Neuronal stem cell (in vitro differentiated cells): ENCODE measurements at regions not wholly inside any gene's neighbourhood (a gene's known extent, or its start where the extent isn't known, plus 50 kb on each side); places are given as distances from the start of the nearest gene placed in this dataset.

Source experiments
- DNase-seq: peaks from one replicate; pipeline ENCODE4 v3.0.0-alpha.2; 2013; ENCODE audit warnings: low spot score
- H2AFZ ChIP-seq: one replicate; pipeline ENCODE4 v1.6.1; 2013; ENCODE audit warnings: mild to moderate bottlenecking, low read length, inconsistent platforms
- H2AK5ac ChIP-seq: 2 replicates; pipeline ENCODE4 v1.6.1; 2013; ENCODE audit warnings: low read depth, mild to moderate bottlenecking, inconsistent platforms, low read length, moderate library complexity, mixed read lengths
- H2BK120ac ChIP-seq: 2 replicates; pipeline ENCODE4 v1.6.1; 2013; ENCODE audit warnings: low read depth, mild to moderate bottlenecking, inconsistent platforms, low read length, moderate library complexity, mixed read lengths
- H2BK12ac ChIP-seq: one replicate; pipeline ENCODE4 v1.6.1; 2013; ENCODE audit warnings: low read length, inconsistent platforms
- H2BK15ac ChIP-seq: 2 replicates; pipeline ENCODE4 v1.6.1; 2013; ENCODE audit warnings: mild to moderate bottlenecking, low read length, inconsistent platforms, mixed read lengths
- H2BK5ac ChIP-seq: one replicate; pipeline ENCODE4 v1.6.1; 2013; ENCODE audit warnings: inconsistent platforms, mild to moderate bottlenecking, low read length, moderate library complexity
- H3K14ac ChIP-seq: one replicate; pipeline ENCODE4 v1.6.1; 2013; ENCODE audit warnings: low read length, inconsistent platforms
- H3K18ac ChIP-seq: 2 replicates; pipeline ENCODE4 v1.6.1; 2013; ENCODE audit warnings: low read length, inconsistent platforms
- H3K23ac ChIP-seq: 2 replicates; pipeline ENCODE4 v1.6.1; 2013; ENCODE audit warnings: low read depth, mild to moderate bottlenecking, mixed read lengths, low read length, inconsistent platforms; ENCODE audit not compliant: poor library complexity
- H3K27ac ChIP-seq: replicated peaks from 3 replicates; pipeline ENCODE4 v1.5.1; 2013; ENCODE audit warnings: low read length, inconsistent platforms
- H3K27me3 ChIP-seq, 3 experiments: 2 replicates each; pipeline ENCODE4 v1.6.1; 2013; ENCODE audit warnings: low read length in 3 of 3, mild to moderate bottlenecking in 2 of 3, inconsistent platforms in 1 of 3, low read depth in 1 of 3, mixed read lengths in 1 of 3, moderate library complexity in 1 of 3; ENCODE audit not compliant: control insufficient read depth in 3 of 3, insufficient read depth in 3 of 3
- H3K36me3 ChIP-seq, 2 donors: replicated peaks in 1 of 2; 2 replicates each; pipeline ENCODE4 v1.6.1; 2013; ENCODE audit warnings: low read length in 2 of 2; ENCODE audit not compliant: control insufficient read depth in 2 of 2, insufficient read depth in 2 of 2
- H3K4ac ChIP-seq: 2 replicates; pipeline ENCODE4 v1.6.1; 2013; ENCODE audit warnings: inconsistent platforms, mild to moderate bottlenecking, low read length, moderate library complexity
- H3K4me1 ChIP-seq, 2 donors: 1 replicate in 1 of 2; 2 replicates in 1 of 2; pipeline ENCODE4 v1.6.1; 2013; ENCODE audit warnings: low read length in 2 of 2, low read depth in 1 of 2; ENCODE audit not compliant: control insufficient read depth in 2 of 2, insufficient read depth in 1 of 2
- H3K4me2 ChIP-seq: one replicate; pipeline ENCODE4 v1.6.1; 2013; ENCODE audit warnings: mild to moderate bottlenecking, low read length, inconsistent platforms; ENCODE audit not compliant: insufficient read depth, poor library complexity, severe bottlenecking
- H3K4me3 ChIP-seq, 2 donors: 2 replicates each; pipeline ENCODE4 v1.5.1; 2013; ENCODE audit warnings: low read length in 2 of 2, mild to moderate bottlenecking in 2 of 2, inconsistent platforms in 1 of 2, moderate library complexity in 1 of 2
- H3K79me1 ChIP-seq: one replicate; pipeline ENCODE4 v1.6.1; 2013; ENCODE audit warnings: low read depth, mild to moderate bottlenecking, inconsistent platforms, low read length, moderate library complexity
- H3K9ac ChIP-seq: one replicate; pipeline ENCODE4 v1.6.1; 2013; ENCODE audit warnings: mild to moderate bottlenecking, low read depth, low read length, inconsistent platforms; ENCODE audit not compliant: poor library complexity
- H3K9me3 ChIP-seq, 2 donors: replicated peaks in 1 of 2; 2 replicates each; pipeline versions ENCODE3 to v1.6.1; 2013; ENCODE audit warnings: low read length in 2 of 2, mild to moderate bottlenecking in 2 of 2, inconsistent platforms in 1 of 2, low read depth in 1 of 2, mixed read lengths in 1 of 2, moderate library complexity in 1 of 2; ENCODE audit not compliant: control insufficient read depth in 2 of 2, insufficient read depth in 1 of 2
- H4K8ac ChIP-seq: one replicate; pipeline ENCODE4 v1.6.1; 2013; ENCODE audit warnings: low read depth, mild to moderate bottlenecking, inconsistent platforms, low read length, moderate library complexity
- H4K91ac ChIP-seq: one replicate; pipeline ENCODE4 v1.6.1; 2013; ENCODE audit warnings: low read length, low read depth, mild to moderate bottlenecking, inconsistent platforms; ENCODE audit not compliant: poor library complexity
- WGBS, 2 donors: extraction: QIAGEN DNeasy Blood & Tissue Kit; methylation state at CpG; one replicate each; pipeline ENCODE4 v1.1.7; 2013; ENCODE audit warnings: missing lambda C conversion rate in 2 of 2, mixed read lengths in 1 of 2; ENCODE audit not compliant: insufficient read length in 2 of 2, insufficient replicate concordance in 1 of 2; ENCODE audit errors: extremely low coverage in 2 of 2; 5-methylcytosine and 5-hydroxymethylcytosine counted together

GRCh38 chr18:47615043-47615442 lies 315.4 kb downstream of the SMAD2 start:
- Histone ChIP-seq H3K27ac (no peak overlapping the region), H3K4me3 (no peak overlapping the region), H2BK120ac (no peak overlapping the region), H3K36me3 (no peaks in the 10 kb centered on the region), H3K23ac (no peak overlapping the region), H3K79me1 (no peaks in the 10 kb centered on the region), H3K14ac (no peak overlapping the region), H2AK5ac (no peak overlapping the region), H3K27me3 (no peaks in the 10 kb centered on the region), H2BK12ac (no peak overlapping the region), H2BK15ac (no peak overlapping the region), H4K8ac (no peak overlapping the region), H2BK5ac (no peak overlapping the region), H3K4ac (no peak overlapping the region), H3K9ac (no peak overlapping the region), H2AFZ (no peak overlapping the region), H3K4me2 (no peak overlapping the region), H3K4me1 (peaks cover 0 to 2% of the 10 kb centered on the region in 2 donors), H3K18ac (no peak overlapping the region), H3K9me3 (no peaks in the 10 kb centered on the region), H4K91ac (no peak overlapping the region)
- DNase-seq = no peak
- no CpG with 5 or more reads among the region's 2 CpGs for WGBS, 2 donors

DNA sequence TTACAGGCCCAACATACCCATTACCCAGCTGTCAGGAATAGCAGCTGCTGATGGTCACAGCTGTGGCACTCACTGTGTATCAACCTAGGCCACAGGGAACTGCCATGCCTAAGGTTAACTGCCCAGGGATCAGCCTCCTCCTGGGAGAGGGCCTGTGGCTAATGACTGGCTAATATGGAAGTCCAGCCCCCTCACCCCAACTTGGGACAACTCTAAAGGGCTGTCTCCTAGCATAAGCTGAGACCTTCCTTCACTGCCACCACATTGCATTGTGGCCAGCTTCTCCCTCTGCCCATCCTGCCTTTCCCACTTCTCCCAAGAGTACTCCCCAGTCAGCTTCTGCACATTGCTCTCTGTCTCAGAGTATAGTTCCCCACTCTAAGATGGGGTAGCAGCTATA lies 316.5 kb downstream of the SMAD2 start:
- no peak overlapping the region for H3K9ac ChIP-seq
- H3K9me3 ChIP-seq = no peaks in the 10 kb centered on the region
- no peak overlapping the region for H3K27ac ChIP-seq
- H3K27me3 ChIP-seq = no peaks in the 10 kb centered on the region
- H3K23ac ChIP-seq = no peak overlapping the region
- H3K14ac ChIP-seq = no peak overlapping the region
- H2BK120ac ChIP-seq = no peak overlapping the region
- H3K79me1 ChIP-seq = no peaks in the 10 kb centered on the region
- peaks cover 0 to 2% of the 10 kb centered on the region in 2 donors for H3K4me1 ChIP-seq
- H4K8ac ChIP-seq = no peak overlapping the region
- no peaks in the 10 kb centered on the region for H3K36me3 ChIP-seq
- no peak overlapping the region for H2AK5ac ChIP-seq
- no peak overlapping the region for H3K18ac ChIP-seq
- no peak overlapping the region for H2AFZ ChIP-seq
- H4K91ac ChIP-seq = no peak overlapping the region
- H2BK5ac ChIP-seq = no peak overlapping the region
- no peak for DNase-seq
- no peak overlapping the region for H2BK15ac ChIP-seq
- H3K4me3 ChIP-seq = no peak overlapping the region
- no peak overlapping the region for H2BK12ac ChIP-seq
- H3K4me2 ChIP-seq = no peak overlapping the region
- no peak overlapping the region for H3K4ac ChIP-seq

- Histone ChIP-seq H3K27ac (no peak overlapping the region), H3K18ac (no peak overlapping the region), H3K79me1 (no peaks in the 10 kb centered on the region), H3K27me3 (no peaks in the 10 kb centered on the region), H3K9ac (no peak overlapping the region), H2BK120ac (no peak overlapping the region), H2BK12ac (no peak overlapping the region), H3K4me2 (no peak overlapping the region), H3K36me3 (no peaks in the 10 kb centered on the region), H3K14ac (no peak overlapping the region), H2AFZ (no peak overlapping the region), H4K8ac (no peak overlapping the region), H3K4me1 (peaks cover 0 to 2% of the 10 kb centered on the region in 2 donors), H3K4me3 (no peak overlapping the region), H2BK5ac (no peak overlapping the region), H3K4ac (peak overlapping the region; percentile 24), H3K9me3 (no peaks in the 10 kb centered on the region), H4K91ac (no peak overlapping the region), H2AK5ac (no peak overlapping the region), H3K23ac (no peak overlapping the region), H2BK15ac (no peak overlapping the region)
- no peak for DNase-seq
- WGBS, 2 donors = no CpG with 5 or more reads among the region's 3 CpGs
These were observed 318.8 kb downstream of the SMAD2 start for GRCh38 chr18:47611649-47612048.

DNA sequence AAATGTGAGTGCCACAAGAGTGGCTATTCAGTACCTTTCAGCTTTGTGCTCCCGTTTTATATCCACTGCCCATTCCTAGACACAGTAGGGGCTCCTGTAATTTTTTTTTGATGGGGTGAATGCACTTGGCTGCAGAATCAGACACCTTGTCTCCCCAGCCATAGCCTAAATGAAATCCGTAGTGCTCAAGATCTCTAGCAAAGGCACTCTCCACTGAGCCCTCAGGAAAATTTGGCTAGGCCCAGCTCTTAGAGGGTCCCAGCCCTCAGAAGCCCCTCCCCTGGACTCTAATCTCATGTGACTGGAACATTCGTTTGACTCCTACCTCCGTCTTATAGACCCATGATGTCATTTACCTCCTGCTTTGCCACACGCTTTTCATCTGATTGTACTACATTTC lies 323.9 kb downstream of the SMAD2 start:
- no peaks in the 10 kb centered on the region for H3K36me3 ChIP-seq
- H2AFZ ChIP-seq = no peak overlapping the region
- H2BK12ac ChIP-seq = no peak overlapping the region
- no peak overlapping the region for H2BK5ac ChIP-seq
- no peak overlapping the region for H2AK5ac ChIP-seq
- no peaks in the 10 kb centered on the region for H3K9me3 ChIP-seq
- no peak overlapping the region for H3K4me2 ChIP-seq
- no peaks in the 10 kb centered on the region for H3K79me1 ChIP-seq
- no peak overlapping the region for H3K18ac ChIP-seq
- H3K27ac ChIP-seq = no peak overlapping the region
- no peaks in the 10 kb centered on the region for H3K27me3 ChIP-seq
- no peak overlapping the region for H3K4me3 ChIP-seq
- no peak overlapping the region for H2BK120ac ChIP-seq
- H3K23ac ChIP-seq = no peak overlapping the region
- WGBS, 2 donors = no CpG with 5 or more reads among the region's 5 CpGs
- no peak overlapping the region for H3K14ac ChIP-seq
- H4K8ac ChIP-seq = no peak overlapping the region
- no peak for DNase-seq
- H2BK15ac ChIP-seq = no peak overlapping the region
- no peaks in the 10 kb centered on the region for H3K4me1 ChIP-seq
- H3K9ac ChIP-seq = no peak overlapping the region
- H4K91ac ChIP-seq = no peak overlapping the region
- no peak overlapping the region for H3K4ac ChIP-seq
